Endothelial cell of umbilical vein (primary cell): ENCODE measurements at regions not wholly inside any gene's neighbourhood (a gene's known extent, or its start where the extent isn't known, plus 50 kb on each side); places are given as distances from the start of the nearest gene placed in this dataset.
A peak's percentile ranks its signal among the peaks of the same experiment; 100 is the strongest.

Experiments
- BruUV-seq: library from RNA; stranded (reverse); fragments of 400-500 nt; replicated peaks from 2 replicates; lab custom pipeline; 2021; lab: Mats Ljungman, UMichigan
- CTCF ChIA-PET: fragments of 300-600, 350-600 bp; sonication (Branson Sonifier 250); formaldehyde crosslinking; loops from one replicate; lab custom pipeline; 2021; ENCODE audit warnings: antibody characterized with exemption, inconsistent platforms; lab: Charles Lee
- POLR2A ChIA-PET: fragments of 300-600, 350-600 bp; sonication (Branson Sonifier 250); formaldehyde crosslinking; loops from one replicate; lab custom pipeline; 2021; ENCODE audit warnings: antibody characterized with exemption, inconsistent platforms; lab: Charles Lee
- DNase-seq: peaks from one replicate; pipeline ENCODE4 v3.0.0-alpha.2; 2011; ENCODE audit warnings: low read depth, low spot score
- FAIRE-seq: peaks from 2 replicates; lab custom pipeline; 2011; peaks lifted over from hg19 to GRCh38; lab: Jason Lieb, UNC
- H2AFZ ChIP-seq: 2 replicates; pipeline ENCODE4 v1.6.0; 2012; ENCODE audit warnings: low read depth, low read length, control low read depth, inconsistent platforms
- H3K27ac ChIP-seq: 2 replicates; pipeline ENCODE4 v1.5.1; 2011; ENCODE audit warnings: low read depth, mild to moderate bottlenecking, control low read depth, low read length, moderate library complexity; ENCODE audit not compliant: insufficient read depth
- H3K27me3 ChIP-seq, 2 experiments: 2 replicates each; pipeline versions ENCODE4 v1.6.0 to v1.6.1; 2011; ENCODE audit warnings: low read length in 2 of 2, mixed read lengths in 1 of 2; ENCODE audit not compliant: control insufficient read depth in 2 of 2, insufficient read depth in 2 of 2
- H3K36me3 ChIP-seq, 2 experiments: 2 replicates in 1 of 2; 3 replicates in 1 of 2; pipeline ENCODE4 v1.5.1; 2011; ENCODE audit warnings: low read length in 2 of 2, mild to moderate bottlenecking in 1 of 2, moderate library complexity in 1 of 2; ENCODE audit not compliant: control insufficient read depth in 2 of 2, insufficient read depth in 2 of 2; ENCODE audit errors: extremely low read depth in 1 of 2
- H3K4me1 ChIP-seq: 3 replicates; pipeline ENCODE4 v1.5.1; 2011; ENCODE audit warnings: mild to moderate bottlenecking, low read length; ENCODE audit not compliant: control insufficient read depth, insufficient read depth; ENCODE audit errors: extremely low read depth
- H3K4me2 ChIP-seq: 2 replicates; pipeline ENCODE4 v1.6.1; 2011; ENCODE audit warnings: low read length, control low read depth, mixed read lengths; ENCODE audit not compliant: insufficient read depth
- H3K4me3 ChIP-seq, 3 experiments: fragments of 200-600 bp in 1 of 3; sonication (generic), shearing (Covaris generic) in 1 of 3; replicated peaks in 1 of 3; 2 replicates each; pipeline ENCODE4 v1.5.1; 2011 to 2016; ENCODE audit warnings: control low read depth in 3 of 3, low read length in 3 of 3, mild to moderate bottlenecking in 2 of 3, inconsistent platforms in 1 of 3, low read depth in 1 of 3, moderate library complexity in 1 of 3; ENCODE audit not compliant: insufficient read depth in 1 of 3
- H3K79me2 ChIP-seq: 2 replicates; pipeline ENCODE4 v1.6.0; 2012; ENCODE audit warnings: low read length, inconsistent platforms; ENCODE audit not compliant: control insufficient read depth, insufficient read depth
- H3K9ac ChIP-seq: replicated peaks from 2 replicates; pipeline ENCODE3; 2011; ENCODE audit warnings: low read length, control low read depth; ENCODE audit not compliant: insufficient read depth; ENCODE audit errors: extremely low read depth
- H3K9me1 ChIP-seq: replicated peaks from 3 replicates; pipeline ENCODE4 v1.6.0; 2011; ENCODE audit warnings: mild to moderate bottlenecking, low read length; ENCODE audit not compliant: control insufficient read depth, insufficient read depth; ENCODE audit errors: extremely low read depth
- H3K9me3 ChIP-seq: replicated peaks from 2 replicates; pipeline ENCODE4 v1.5.1; 2012; ENCODE audit warnings: low read length, inconsistent platforms; ENCODE audit not compliant: control insufficient read depth, insufficient read depth
- H4K20me1 ChIP-seq: replicated peaks from 2 replicates; pipeline ENCODE3; 2011; ENCODE audit warnings: mild to moderate bottlenecking, low read length; ENCODE audit not compliant: control insufficient read depth, insufficient read depth; ENCODE audit errors: extremely low read depth
- FOS ChIP-seq: IDR thresholded peaks from 2 replicates; pipeline ENCODE4 v1.6.1; 2011; ENCODE audit warnings: mild to moderate bottlenecking, low read length, moderate library complexity, borderline replicate concordance; ENCODE audit not compliant: insufficient read depth
- GATA2 ChIP-seq: IDR thresholded peaks from 2 replicates; pipeline ENCODE4 v1.7.0; 2011; ENCODE audit warnings: low read depth, mild to moderate bottlenecking, moderate library complexity, mixed read lengths, low read length; ENCODE audit not compliant: insufficient read length, insufficient read depth
- MAX ChIP-seq: IDR thresholded peaks from 2 replicates; pipeline ENCODE4 v1.6.1; 2011; ENCODE audit not compliant: insufficient read depth, insufficient read length
- MYC ChIP-seq: IDR thresholded peaks from one replicate; pipeline ENCODE4 v1.6.1; 2011; ENCODE audit warnings: mild to moderate bottlenecking, low read depth, low read length
- POLR2A ChIP-seq: IDR thresholded peaks from 2 replicates; pipeline ENCODE4 v1.6.1; 2012; ENCODE audit warnings: low read depth, mild to moderate bottlenecking, control low read depth, low read length
- dilution Hi-C: fragments of 300-500 bp; cut with MboI; formaldehyde crosslinking; loops from one replicate; pipeline ENCODE4 v1.15.0; 2019; ENCODE audit warnings: low sequenced_read_pairs; ENCODE audit not compliant: extremely low pct_ligation_motif_present
- intact Hi-C: fragments of 100-400 bp; cut with micrococcal nuclease; formaldehyde crosslinking; loops from one replicate; pipeline ENCODE4 v1.10.0; 2022
- TF ChIP-seq, protein P1 (sequence below), 2 donors: IDR thresholded peaks; 1 replicate in 1 of 2; 2 replicates in 1 of 2; pipeline ENCODE4 v1.5.1; 2011; ENCODE audit warnings: low read length in 2 of 2, mild to moderate bottlenecking in 2 of 2, moderate library complexity in 2 of 2, control low read depth in 1 of 2, inconsistent platforms in 1 of 2, low read depth in 1 of 2; ENCODE audit not compliant: insufficient read depth in 1 of 2; ENCODE audit errors: extremely low read depth in 1 of 2

DNA sequence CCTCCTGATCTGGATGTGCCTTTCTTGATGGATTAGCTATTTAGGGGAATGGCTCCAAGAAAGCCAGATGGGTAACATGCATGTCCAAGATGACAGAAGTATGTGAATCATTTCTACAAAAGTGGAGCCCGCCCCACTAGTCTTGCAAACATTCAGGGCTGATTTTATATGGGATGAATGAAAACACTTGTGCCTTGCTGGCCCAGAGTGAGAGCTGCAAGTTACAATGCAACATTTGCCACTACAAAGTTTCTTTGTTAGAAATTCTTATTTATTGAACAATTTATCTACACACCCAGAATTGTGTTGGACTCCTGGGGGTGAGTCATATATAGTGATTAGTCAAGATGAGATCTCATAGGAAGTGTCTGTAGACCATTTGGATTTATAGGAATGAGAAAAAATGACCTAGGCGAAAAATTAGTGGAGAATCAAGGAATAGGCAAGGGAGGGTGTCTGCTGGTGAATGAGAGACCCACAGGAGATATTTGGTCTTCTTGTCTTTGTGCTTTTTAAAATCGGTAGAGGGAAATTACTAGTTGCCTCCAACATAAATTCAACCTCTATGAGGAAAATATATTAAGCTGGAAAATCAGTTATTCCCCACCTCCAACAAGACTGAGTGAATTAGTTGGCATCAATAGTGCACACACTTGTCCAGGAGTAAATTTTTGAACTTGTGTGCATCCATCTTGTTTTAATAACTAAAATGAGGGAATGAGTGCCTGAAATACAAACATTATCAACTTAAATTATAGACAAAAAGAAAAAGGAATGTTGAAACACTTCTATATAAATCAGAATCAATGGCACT, 53.5 kb upstream of the DCBLD2 start:
- peak; percentile 83 for TF ChIP-seq FOS
- no peak for TF ChIP-seq POLR2A
- no peak for TF ChIP-seq MYC
- TF ChIP-seq MAX, result no peak
- peak; percentile 16 for TF ChIP-seq GATA2
- TF ChIP-seq, protein P1, sequence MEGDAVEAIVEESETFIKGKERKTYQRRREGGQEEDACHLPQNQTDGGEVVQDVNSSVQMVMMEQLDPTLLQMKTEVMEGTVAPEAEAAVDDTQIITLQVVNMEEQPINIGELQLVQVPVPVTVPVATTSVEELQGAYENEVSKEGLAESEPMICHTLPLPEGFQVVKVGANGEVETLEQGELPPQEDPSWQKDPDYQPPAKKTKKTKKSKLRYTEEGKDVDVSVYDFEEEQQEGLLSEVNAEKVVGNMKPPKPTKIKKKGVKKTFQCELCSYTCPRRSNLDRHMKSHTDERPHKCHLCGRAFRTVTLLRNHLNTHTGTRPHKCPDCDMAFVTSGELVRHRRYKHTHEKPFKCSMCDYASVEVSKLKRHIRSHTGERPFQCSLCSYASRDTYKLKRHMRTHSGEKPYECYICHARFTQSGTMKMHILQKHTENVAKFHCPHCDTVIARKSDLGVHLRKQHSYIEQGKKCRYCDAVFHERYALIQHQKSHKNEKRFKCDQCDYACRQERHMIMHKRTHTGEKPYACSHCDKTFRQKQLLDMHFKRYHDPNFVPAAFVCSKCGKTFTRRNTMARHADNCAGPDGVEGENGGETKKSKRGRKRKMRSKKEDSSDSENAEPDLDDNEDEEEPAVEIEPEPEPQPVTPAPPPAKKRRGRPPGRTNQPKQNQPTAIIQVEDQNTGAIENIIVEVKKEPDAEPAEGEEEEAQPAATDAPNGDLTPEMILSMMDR (IDR thresholded peaks at IDR 0.05; ENCODE audit: extremely low read depth in 1 of 2, insufficient read depth in 1 of 2, low read depth in 1 of 2, low read length in 2 of 2), result no peak
- no peaks in the 10 kb centered on the region for H3K9me1 ChIP-seq
- intact Hi-C loops, result no loop called here
- DNase-seq, result no peak
- H3K36me3 ChIP-seq, result no peaks in the 10 kb centered on the region
- H4K20me1 ChIP-seq, result no peaks in the 10 kb centered on the region
- no peaks in the 10 kb centered on the region for H3K79me2 ChIP-seq
- ChIA-PET POLR2A (no interaction called here), CTCF (interaction anchor here (0.7 to 1.1 kb wide), 2 partner anchors 9 to 39 kb away, joined by 3 to 4 read pairs; no protein-coding TSS in a partner anchor)
- no peak overlapping the region for H3K9ac ChIP-seq
- no peak overlapping the region for H3K4me3 ChIP-seq
- BruUV-seq, result no TSS peak
- H3K9me3 ChIP-seq, result no peaks in the 10 kb centered on the region
- no peak overlapping the region for H3K4me2 ChIP-seq
- no peak for FAIRE-seq
- no peak overlapping the region for H2AFZ ChIP-seq
- H3K27me3 ChIP-seq, result no peaks in the 10 kb centered on the region
- H3K4me1 ChIP-seq, result peaks cover 6% of the 10 kb centered on the region
- dilution Hi-C loops, result no loop called here
- no peak overlapping the region for H3K27ac ChIP-seq
